GM21717 (cell line): ENCODE measurements at regions not wholly inside any gene's neighbourhood (a gene's known extent, or its start where the extent isn't known, plus 50 kb on each side); places are given as distances from the start of the nearest gene placed in this dataset.

ENCODE experiments used
- ATAC-seq: cut with Tn5 transposase; IDR thresholded peaks from one replicate; pipeline ENCODE4 v1.9.1; 2021; ENCODE audit warnings: mild to moderate bottlenecking, moderate library complexity; ENCODE audit not compliant: unreplicated experiment

- no peak for ATAC-seq
Measured at GRCh38 chr10:81008726-81009125, 471.0 kb downstream of the SH2D4B start.

DNA sequence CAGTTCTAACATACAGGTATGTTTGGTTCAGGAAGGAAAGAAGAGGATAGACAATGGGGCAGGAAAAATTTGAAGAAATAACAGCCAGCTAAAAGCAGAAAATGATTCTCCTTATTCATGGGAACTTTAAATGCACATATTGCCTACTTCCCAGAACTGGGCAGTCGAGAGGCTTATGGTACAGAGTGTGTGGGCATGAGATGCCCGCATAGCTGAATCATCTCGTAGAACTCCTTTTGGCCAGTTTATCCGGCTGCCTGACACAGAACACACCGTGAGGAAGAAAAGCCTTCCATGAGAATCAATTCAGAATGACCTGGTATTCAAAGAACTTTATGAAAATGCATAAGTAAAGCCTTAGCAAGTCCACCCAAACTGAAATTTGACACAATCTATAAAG is 471.6 kb downstream of the SH2D4B start:
- ATAC-seq, result no peak

DNA sequence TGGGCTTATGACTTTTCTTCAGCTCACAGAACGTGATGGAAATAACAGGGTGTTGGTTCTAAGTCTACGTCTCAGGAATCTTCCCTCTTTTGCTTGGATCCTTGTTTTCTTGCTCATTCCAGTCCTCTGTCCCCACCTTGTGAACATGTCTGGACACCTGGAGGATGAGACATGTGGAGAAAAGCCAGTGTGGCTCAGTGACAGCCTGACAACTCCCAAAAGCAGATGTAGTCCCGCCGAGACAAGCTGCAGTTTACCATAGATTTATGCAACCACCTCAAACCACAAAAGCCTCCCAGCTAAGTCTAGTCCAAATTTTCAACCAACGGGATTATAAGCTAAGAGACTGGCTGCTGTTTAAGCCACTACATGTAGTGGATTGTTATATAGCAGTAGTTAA is 476.1 kb downstream of the SH2D4B start:
- no peak for ATAC-seq

- ATAC-seq, result peak; percentile 90
Measured at GRCh38 chr10:81019029-81019890, 481.6 kb downstream of the SH2D4B start.

DNA sequence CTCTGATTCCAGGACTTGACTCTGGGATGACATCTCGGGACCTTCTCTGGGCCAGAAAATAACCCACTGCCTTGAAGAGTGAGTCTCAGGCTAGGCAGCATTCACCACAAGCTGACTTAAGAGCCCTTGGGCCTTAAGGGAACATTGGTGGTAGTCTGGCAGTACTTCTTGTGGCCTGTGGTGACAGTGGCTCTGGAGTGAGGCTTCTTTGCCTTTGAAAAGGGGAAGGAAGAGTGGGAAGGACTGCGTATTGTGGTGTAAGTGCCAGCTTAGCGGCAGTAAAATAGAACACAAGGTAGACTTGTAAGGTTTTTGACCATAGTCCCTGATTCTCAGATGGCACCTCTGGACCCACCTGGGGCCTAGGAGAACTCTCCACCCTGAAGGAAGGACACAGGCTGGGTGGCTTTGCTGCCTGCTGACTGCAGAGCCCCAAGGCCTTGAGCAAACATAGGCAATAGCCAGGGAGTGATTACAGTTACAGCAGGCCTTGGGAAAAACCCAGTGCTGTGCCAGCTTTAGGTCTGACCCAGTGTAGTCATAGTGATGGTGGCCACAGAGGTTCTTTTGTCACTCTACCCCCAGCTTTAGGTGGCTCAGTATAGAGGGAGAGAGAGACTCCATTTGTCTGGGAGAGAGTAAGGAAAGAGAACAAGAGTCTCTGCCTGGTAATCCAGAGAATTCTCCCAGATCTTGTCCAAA is 483.9 kb downstream of the SH2D4B start:
- ATAC-seq, result peak; percentile 49

GRCh38 chr10:81026591-81026990 is 488.9 kb downstream of the SH2D4B start:
- no peak for ATAC-seq

GRCh38 chr10:81027223-81027622 is 489.5 kb downstream of the SH2D4B start:
- ATAC-seq, result no peak

GRCh38 chr10:81027706-81028105 is 490.0 kb downstream of the SH2D4B start:
- ATAC-seq, result no peak

DNA sequence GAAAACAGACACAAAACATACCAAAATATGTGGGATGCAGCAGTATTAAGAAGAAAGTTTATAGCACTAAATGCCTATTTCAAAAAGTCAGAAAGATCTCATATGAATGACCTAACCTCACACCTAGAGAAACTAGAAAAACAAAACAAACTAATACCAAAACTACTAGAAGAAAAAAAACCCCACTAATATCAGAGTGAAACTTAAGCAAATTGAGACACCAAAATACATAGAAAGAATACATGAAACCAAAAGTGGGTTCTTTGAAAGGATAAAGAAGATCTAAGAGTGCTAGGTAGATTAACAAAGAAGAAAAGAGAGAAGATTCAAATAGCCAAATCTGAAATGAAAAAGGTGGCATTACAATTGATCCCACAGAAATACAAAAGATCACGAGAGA is 494.1 kb downstream of the SH2D4B start:
- peak; percentile 81 for ATAC-seq

DNA sequence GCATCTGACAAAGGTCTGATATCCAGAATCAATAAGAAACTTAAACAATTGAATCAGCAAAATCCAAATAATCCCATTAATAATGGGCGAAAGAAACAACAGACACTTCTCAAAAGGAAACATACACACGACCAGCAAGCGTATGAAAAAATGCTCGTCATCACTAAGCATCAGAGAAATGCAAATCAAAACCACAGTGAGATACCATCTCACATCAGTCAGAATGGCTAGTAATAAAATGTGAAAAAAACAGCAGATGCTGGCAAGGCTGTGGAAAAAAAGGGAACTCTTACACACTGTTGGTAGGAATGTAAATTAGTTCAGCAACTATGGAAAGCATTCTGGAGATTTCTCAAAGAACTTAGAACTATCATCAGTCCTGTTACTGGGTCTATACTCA is 496.7 kb downstream of the SH2D4B start:
- ATAC-seq, result no peak

GRCh38 chr10:81036257-81036656 is 498.6 kb downstream of the SH2D4B start:
- peak; percentile 78 for ATAC-seq

DNA sequence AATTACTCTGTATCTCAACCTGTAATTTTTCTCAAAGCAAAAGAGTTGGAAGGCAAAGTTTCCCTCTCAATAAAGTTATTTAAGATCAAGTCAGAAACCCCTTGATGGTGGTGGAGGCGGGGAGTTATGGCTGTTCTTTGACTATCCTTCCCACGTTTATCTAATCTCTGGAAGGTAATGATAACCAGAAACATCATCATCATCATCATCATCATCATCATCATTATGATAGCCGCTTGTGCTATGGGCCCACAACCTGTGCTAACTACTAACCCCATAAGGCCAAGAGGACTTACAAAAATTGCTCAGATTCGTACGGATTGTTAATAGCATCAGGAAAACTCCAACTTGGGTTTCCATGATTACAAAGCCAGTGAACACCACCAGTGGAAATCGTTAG is 502.3 kb downstream of the SH2D4B start:
- no peak for ATAC-seq

- ATAC-seq, result no peak
Measured at GRCh38 chr10:81040940-81041339, 503.2 kb downstream of the SH2D4B start.

DNA sequence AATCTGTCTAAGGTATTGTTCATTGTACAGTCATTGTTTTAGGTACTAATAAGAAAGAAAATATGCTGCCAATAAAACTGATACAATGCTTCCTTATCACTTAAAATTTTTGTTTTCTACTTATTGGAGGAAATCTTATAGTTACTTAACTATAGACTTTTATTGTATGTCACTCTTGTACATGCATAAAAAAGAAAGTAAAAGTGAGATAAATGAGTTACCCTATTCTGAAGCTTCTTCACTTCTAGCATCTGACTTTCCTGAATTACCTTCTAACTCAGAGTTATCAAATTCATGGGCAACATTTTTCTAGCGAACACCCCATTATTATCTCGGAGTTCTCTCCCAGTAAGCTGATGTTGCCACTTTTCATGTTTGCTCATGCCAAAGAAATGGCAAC is 504.9 kb downstream of the SH2D4B start:
- ATAC-seq, result no peak

DNA sequence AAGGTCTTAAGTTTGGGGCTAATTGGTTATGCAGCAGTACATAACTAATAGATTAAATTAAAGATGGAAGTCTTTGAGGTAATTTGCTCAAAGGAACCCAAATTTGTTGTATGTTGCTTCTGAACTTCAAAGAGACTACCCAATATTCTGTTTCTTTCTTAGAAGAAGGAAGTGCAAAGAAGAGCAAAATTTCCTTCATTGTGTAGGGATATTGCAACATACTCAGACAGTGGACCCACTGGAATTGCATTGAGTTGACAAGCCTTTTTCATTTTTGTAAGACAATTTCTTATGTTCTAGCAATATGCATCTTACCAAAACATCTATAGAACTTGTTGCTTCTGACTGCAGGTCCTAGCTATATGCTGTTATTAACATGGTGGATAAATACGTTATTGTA is 527.8 kb downstream of the SH2D4B start:
- no peak for ATAC-seq

DNA sequence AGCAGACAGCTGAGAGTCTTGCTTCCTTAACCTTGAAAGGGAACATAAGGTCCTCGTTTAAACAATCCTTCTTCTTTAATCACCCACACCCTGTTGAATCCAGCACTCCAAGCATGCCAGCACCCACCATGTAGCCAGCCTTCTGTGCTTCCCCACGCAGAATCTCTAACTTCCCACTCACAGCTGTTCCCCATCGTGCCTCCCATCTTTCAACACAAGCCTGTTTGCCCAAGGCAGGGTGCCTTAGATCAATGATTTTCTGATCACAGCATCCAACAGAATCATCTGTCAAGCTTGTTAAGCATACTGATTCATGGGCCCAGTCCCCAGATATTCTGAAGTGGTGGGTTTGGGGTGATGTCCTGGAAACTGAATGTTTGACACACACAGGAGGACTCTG is 530.8 kb downstream of the SH2D4B start:
- no peak for ATAC-seq

- ATAC-seq, result no peak
Measured at GRCh38 chr10:81071087-81071796, 533.5 kb downstream of the SH2D4B start.

DNA sequence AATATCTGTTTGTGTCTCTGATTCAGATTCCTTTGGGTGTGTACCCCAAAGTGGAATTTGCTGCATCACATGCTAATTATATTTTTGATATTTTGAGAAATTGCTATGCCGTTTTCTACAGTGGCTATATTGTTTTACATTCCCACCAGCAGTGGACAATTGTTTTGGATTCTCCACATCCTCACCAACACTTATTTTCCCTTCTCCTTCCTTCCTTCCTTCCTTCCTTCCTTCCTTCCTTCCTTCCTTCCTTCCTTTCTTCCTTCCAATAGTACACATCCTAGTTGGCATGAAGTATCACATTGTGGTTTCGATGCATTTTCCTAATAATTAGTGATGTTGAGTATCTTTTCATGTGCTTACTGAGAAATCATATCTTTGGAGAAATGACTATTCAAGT is 535.5 kb downstream of the SH2D4B start:
- no peak for ATAC-seq

- peak; percentile 66 for ATAC-seq
Measured at GRCh38 chr10:81081887-81082620, 544.4 kb downstream of the SH2D4B start.

DNA sequence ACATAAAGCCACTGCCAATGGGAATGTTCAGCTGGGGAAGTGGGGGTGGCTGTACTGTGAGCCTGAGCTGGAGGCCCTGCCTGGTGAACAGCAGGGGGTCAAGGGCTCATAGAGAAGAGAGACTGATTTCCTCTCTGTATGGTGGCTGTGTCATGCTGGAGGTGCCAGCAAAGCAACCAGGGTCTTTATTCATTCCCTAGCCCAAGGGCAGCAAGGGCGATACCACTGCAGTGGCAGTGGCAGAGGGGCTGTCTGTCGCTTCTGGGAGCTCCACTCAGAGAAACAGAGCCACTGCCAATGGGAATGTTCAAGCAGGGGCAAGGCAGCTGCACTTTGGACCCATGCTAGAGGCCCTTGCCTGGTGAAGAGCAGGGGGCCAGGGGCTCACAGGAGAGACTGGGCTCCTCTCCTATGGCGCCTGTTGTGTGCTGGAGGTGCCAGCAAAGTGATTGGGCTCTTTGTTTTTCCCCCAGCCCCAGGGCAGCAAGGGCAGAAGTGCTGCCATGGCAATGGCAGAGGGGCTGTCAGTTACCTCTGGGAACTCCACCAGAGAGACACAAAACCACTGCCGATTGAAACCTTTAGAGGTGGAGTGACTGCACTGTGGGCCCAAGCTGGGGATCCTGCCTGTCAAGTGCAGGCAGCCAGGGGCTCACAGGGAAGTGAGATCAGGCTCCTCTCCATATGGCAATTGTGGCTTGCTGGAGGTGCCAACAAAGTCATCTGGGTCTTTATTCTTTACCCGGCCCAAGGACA is 545.1 kb downstream of the SH2D4B start:
- no peak for ATAC-seq
